Keratinocyte (primary cell): ENCODE measurements at regions not wholly inside any gene's neighbourhood (a gene's known extent, or its start where the extent isn't known, plus 50 kb on each side); places are given as distances from the start of the nearest gene placed in this dataset.

ENCODE experiments used
- DNase-seq: peaks from one replicate; pipeline ENCODE4 v3.0.0-alpha.2; 2011; ENCODE audit warnings: low read depth, missing footprints, low spot score
- FAIRE-seq: peaks from 2 replicates; lab custom pipeline; 2011; peaks lifted over from hg19 to GRCh38; lab: Jason Lieb, UNC
- H2AFZ ChIP-seq: 2 replicates; pipeline ENCODE4 v1.6.0; 2012; ENCODE audit warnings: low read length, control low read depth, inconsistent platforms; ENCODE audit not compliant: control insufficient read depth
- H3K27ac ChIP-seq: 2 replicates; pipeline ENCODE4 v1.5.1; 2011; ENCODE audit warnings: low read length; ENCODE audit not compliant: control insufficient read depth, insufficient read depth
- H3K27me3 ChIP-seq: 3 replicates; pipeline ENCODE4 v1.6.0; 2011; ENCODE audit warnings: low read length; ENCODE audit not compliant: control insufficient read depth, insufficient read depth; ENCODE audit errors: extremely low read depth
- H3K36me3 ChIP-seq, 2 experiments: 2 replicates in 1 of 2; 3 replicates in 1 of 2; pipeline ENCODE4 v1.5.1; 2011; ENCODE audit warnings: low read length in 2 of 2, mild to moderate bottlenecking in 1 of 2; ENCODE audit not compliant: control insufficient read depth in 2 of 2, insufficient read depth in 2 of 2; ENCODE audit errors: extremely low read depth in 1 of 2
- H3K4me1 ChIP-seq: 3 replicates; pipeline ENCODE4 v1.5.1; 2011; ENCODE audit warnings: low read length; ENCODE audit not compliant: control insufficient read depth, insufficient read depth; ENCODE audit errors: extremely low read depth
- H3K4me2 ChIP-seq: 3 replicates; pipeline ENCODE4 v1.6.0; 2011; ENCODE audit warnings: low read depth, low read length; ENCODE audit not compliant: control insufficient read depth, insufficient read depth; ENCODE audit errors: extremely low read depth
- H3K4me3 ChIP-seq, 3 experiments: fragments of 200-600 bp in 1 of 3; sonication (generic) in 1 of 3; 2 replicates in 2 of 3; 3 replicates in 1 of 3; pipeline ENCODE4 v1.5.1; 2011 to 2016; ENCODE audit warnings: low read length in 3 of 3, mild to moderate bottlenecking in 3 of 3, control low read depth in 2 of 3, inconsistent platforms in 1 of 3, low read depth in 1 of 3, mixed read lengths in 1 of 3, mixed run types in 1 of 3, moderate library complexity in 1 of 3; ENCODE audit not compliant: control insufficient read depth in 2 of 3, insufficient read depth in 2 of 3; ENCODE audit errors: extremely low read depth in 1 of 3
- H3K79me2 ChIP-seq: 2 replicates; pipeline ENCODE4 v1.6.0; 2012; ENCODE audit warnings: low read length; ENCODE audit not compliant: control insufficient read depth, insufficient read depth
- H3K9ac ChIP-seq: 3 replicates; pipeline ENCODE4 v1.6.0; 2011; ENCODE audit warnings: low read length; ENCODE audit not compliant: control insufficient read depth, insufficient read depth; ENCODE audit errors: extremely low read depth
- H3K9me1 ChIP-seq: 3 replicates; pipeline ENCODE4 v1.6.0; 2011; ENCODE audit warnings: low read length; ENCODE audit not compliant: control insufficient read depth, insufficient read depth; ENCODE audit errors: extremely low read depth
- H3K9me3 ChIP-seq: 2 replicates; pipeline ENCODE4 v1.5.1; 2012; ENCODE audit warnings: low read depth, low read length; ENCODE audit not compliant: control insufficient read depth
- H4K20me1 ChIP-seq: 3 replicates; pipeline ENCODE4 v1.6.0; 2011; ENCODE audit warnings: low read length; ENCODE audit not compliant: control insufficient read depth, insufficient read depth; ENCODE audit errors: extremely low read depth
- EZH2 ChIP-seq: IDR thresholded peaks from one replicate; pipeline ENCODE4 v1.6.1; 2012; ENCODE audit warnings: inconsistent platforms, mild to moderate bottlenecking, low read length, moderate library complexity
- dilution Hi-C: fragments of 300-500 bp; cut with MboI; formaldehyde crosslinking; loops from one replicate; pipeline ENCODE4 v1.7.0; 2020; ENCODE audit warnings: low sequenced_read_pairs; ENCODE audit not compliant: extremely low pct_ligation_motif_present
- TF ChIP-seq, protein P1 (sequence below), 3 experiments: IDR thresholded peaks in 1 of 3; conservative IDR thresholded peaks in 1 of 3; optimal IDR thresholded peaks in 1 of 3; 2 replicates in 2 of 3; 3 replicates in 1 of 3; pipeline versions ENCODE3 to v1.5.1; 2011; ENCODE audit warnings: low read length in 3 of 3, mild to moderate bottlenecking in 3 of 3, moderate library complexity in 2 of 3, control low read depth in 1 of 3, inconsistent platforms in 1 of 3; ENCODE audit not compliant: insufficient read depth in 2 of 3; ENCODE audit errors: extremely low read depth in 1 of 3

DNA sequence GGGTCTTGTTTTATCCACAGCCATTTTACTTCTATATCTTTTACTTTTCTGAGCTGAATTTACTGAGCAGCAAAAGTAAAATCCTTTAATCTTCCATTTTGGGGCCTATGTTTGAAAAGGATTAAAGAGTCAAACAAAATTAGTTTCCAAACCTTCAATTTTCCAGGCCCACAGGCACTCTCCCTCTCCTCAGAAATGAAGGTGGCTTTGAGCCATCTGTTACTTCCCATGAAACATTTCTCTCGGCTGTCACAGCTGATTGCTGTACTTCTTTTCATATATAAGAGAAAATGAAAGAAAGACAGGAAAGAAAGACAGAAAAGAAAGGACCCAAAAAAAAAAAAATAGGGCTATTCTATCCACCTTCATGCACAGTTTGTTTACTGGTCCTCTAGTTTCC is 194.9 kb downstream of the LACC1 start:
- dilution Hi-C loops = no loop called here
- TF ChIP-seq, protein P1, sequence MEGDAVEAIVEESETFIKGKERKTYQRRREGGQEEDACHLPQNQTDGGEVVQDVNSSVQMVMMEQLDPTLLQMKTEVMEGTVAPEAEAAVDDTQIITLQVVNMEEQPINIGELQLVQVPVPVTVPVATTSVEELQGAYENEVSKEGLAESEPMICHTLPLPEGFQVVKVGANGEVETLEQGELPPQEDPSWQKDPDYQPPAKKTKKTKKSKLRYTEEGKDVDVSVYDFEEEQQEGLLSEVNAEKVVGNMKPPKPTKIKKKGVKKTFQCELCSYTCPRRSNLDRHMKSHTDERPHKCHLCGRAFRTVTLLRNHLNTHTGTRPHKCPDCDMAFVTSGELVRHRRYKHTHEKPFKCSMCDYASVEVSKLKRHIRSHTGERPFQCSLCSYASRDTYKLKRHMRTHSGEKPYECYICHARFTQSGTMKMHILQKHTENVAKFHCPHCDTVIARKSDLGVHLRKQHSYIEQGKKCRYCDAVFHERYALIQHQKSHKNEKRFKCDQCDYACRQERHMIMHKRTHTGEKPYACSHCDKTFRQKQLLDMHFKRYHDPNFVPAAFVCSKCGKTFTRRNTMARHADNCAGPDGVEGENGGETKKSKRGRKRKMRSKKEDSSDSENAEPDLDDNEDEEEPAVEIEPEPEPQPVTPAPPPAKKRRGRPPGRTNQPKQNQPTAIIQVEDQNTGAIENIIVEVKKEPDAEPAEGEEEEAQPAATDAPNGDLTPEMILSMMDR (optimal IDR thresholded peaks at IDR 0.05 in 1 of 3, IDR thresholded peaks at IDR 0.05 in 1 of 3, conservative IDR thresholded peaks at IDR 0.05 in 1 of 3; ENCODE audit: extremely low read depth in 1 of 3, insufficient read depth in 2 of 3, low read length in 3 of 3) = no peak
- no peak for TF ChIP-seq EZH2
- no peaks in the 10 kb centered on the region for H3K9me3 ChIP-seq

DNA sequence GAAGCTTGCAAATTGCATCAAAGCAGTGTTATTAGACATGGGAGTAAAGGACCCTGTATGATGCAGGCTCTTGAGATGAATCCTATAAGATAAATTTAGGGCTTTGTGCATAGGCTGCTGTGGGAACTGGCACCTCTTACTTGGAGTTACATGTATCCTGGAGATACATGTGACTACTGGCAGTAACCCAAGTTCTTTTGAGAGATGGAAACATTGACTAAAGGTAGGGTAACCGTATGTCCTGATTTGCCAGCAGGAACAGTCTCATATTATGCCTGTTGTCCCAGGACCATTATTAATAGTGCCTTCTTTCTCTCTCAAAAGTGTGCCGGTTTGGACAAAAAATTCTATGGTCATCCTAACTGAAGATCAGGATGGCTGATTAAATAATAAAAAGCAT is 195.4 kb downstream of the LACC1 start:
- dilution Hi-C loops = no loop called here
- H3K9ac ChIP-seq = no peak overlapping the region
- no peak overlapping the region for H3K27ac ChIP-seq
- no peaks in the 10 kb centered on the region for H4K20me1 ChIP-seq
- H2AFZ ChIP-seq = no peak overlapping the region
- no peaks in the 10 kb centered on the region for H3K36me3 ChIP-seq
- H3K4me2 ChIP-seq = no peak overlapping the region
- no peaks in the 10 kb centered on the region for H3K27me3 ChIP-seq
- no peak for FAIRE-seq
- no peaks in the 10 kb centered on the region for H3K9me1 ChIP-seq
- H3K9me3 ChIP-seq = no peaks in the 10 kb centered on the region
- TF ChIP-seq EZH2 = no peak
- TF ChIP-seq, protein P1 (optimal IDR thresholded peaks at IDR 0.05 in 1 of 3, IDR thresholded peaks at IDR 0.05 in 1 of 3, conservative IDR thresholded peaks at IDR 0.05 in 1 of 3; ENCODE audit: extremely low read depth in 1 of 3, insufficient read depth in 2 of 3, low read length in 3 of 3) = no peak
- H3K4me1 ChIP-seq = no peaks in the 10 kb centered on the region
- H3K4me3 ChIP-seq = no peak overlapping the region
- DNase-seq = no peak
- H3K79me2 ChIP-seq = no peaks in the 10 kb centered on the region

More for the DNA sequence above, 194.9 kb downstream of the LACC1 start:
- DNase-seq (no peak), FAIRE-seq (no peak)
- H3K36me3 ChIP-seq = no peaks in the 10 kb centered on the region
- H3K4me2 ChIP-seq = no peak overlapping the region
- no peaks in the 10 kb centered on the region for H3K9me1 ChIP-seq
- no peak overlapping the region for H3K9ac ChIP-seq
- H3K27ac ChIP-seq = no peak overlapping the region
- no peaks in the 10 kb centered on the region for H4K20me1 ChIP-seq
- H3K4me3 ChIP-seq = no peak overlapping the region
- H3K79me2 ChIP-seq = no peaks in the 10 kb centered on the region
- no peak overlapping the region for H2AFZ ChIP-seq
- H3K4me1 ChIP-seq = no peaks in the 10 kb centered on the region
- no peaks in the 10 kb centered on the region for H3K27me3 ChIP-seq
